Suprapubic skin (tissue), 4 donors: ENCODE measurements at regions not wholly inside any gene's neighbourhood (a gene's known extent, or its start where the extent isn't known, plus 50 kb on each side); places are given as distances from the start of the nearest gene placed in this dataset.

Experiments used
- DNase-seq, 2 donors: peaks; one replicate each; pipeline ENCODE4 v3.0.0-alpha.2; 2019; ENCODE audit warnings: low spot score in 2 of 2
- H3K27ac ChIP-seq: fragments of 200-600 bp; sonication (generic); one replicate; pipeline ENCODE4 v1.5.1; 2019
- H3K27me3 ChIP-seq: fragments of 200-600 bp; sonication (generic); one replicate; pipeline ENCODE4 v1.5.1; 2019
- H3K36me3 ChIP-seq: fragments of 200-600 bp; sonication (generic); one replicate; pipeline ENCODE4 v1.5.1; 2019
- H3K4me1 ChIP-seq: fragments of 200-600 bp; sonication (generic); one replicate; pipeline ENCODE4 v1.5.1; 2019
- H3K4me3 ChIP-seq: fragments of 200-600 bp; sonication (generic); one replicate; pipeline ENCODE4 v1.5.1; 2019; ENCODE audit warnings: mild to moderate bottlenecking
- H3K9me3 ChIP-seq: fragments of 200-600 bp; sonication (generic); one replicate; pipeline ENCODE4 v1.5.1; 2019
- EP300 ChIP-seq: sonication (generic); formaldehyde crosslinking; IDR thresholded peaks from one replicate; pipeline ENCODE4 v1.6.1; 2017; ENCODE audit warnings: antibody characterized with exemption
- POLR2A ChIP-seq, 2 donors: fragments of 450-650 bp; IDR thresholded peaks; one replicate each; pipeline ENCODE4 v1.6.1; 2017; ENCODE audit warnings: antibody characterized with exemption in 2 of 2, mild to moderate bottlenecking in 2 of 2, moderate library complexity in 2 of 2
- POLR2AphosphoS5 ChIP-seq, 3 donors: sonication (generic); formaldehyde crosslinking; IDR thresholded peaks; one replicate each; pipeline ENCODE4 v1.6.1; 2017; ENCODE audit warnings: antibody characterized with exemption in 3 of 3
- WGBS: methylation state at CpG from one replicate; pipeline ENCODE4 v1.1.5; 2018; 5-methylcytosine and 5-hydroxymethylcytosine counted together
- TF ChIP-seq, protein P1 (sequence below), 2 donors: fragments of 200-600 bp in 1 of 2; fragments of 450-650 bp in 1 of 2; sonication (generic) in 1 of 2; IDR thresholded peaks; one replicate each; pipeline ENCODE4 v1.5.1; 2016 to 2019; ENCODE audit warnings: antibody characterized with exemption in 2 of 2, mild to moderate bottlenecking in 1 of 2, moderate library complexity in 1 of 2

DNA sequence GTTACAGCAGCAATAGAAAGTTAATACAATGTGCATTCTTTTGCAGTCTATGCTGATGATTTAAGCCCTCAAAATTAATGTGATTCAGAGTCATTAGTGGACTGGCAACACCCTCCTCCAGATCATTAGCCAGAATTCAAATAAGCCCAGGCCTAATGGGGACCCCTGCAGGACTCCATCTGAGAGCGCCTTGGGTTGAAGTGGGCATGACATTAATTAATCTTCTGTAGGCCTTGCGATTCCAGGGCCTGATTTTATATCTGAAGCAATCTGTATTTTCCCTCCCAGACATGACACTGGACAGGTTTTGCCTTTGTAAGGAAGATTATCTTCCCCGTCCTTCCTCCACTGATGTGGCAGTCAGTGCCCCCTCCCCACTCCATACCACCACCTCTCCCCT is 442.9 kb downstream of the FOXO1 start:
- TF ChIP-seq POLR2A (IDR thresholded peaks at IDR 0.05), result no peak
- TF ChIP-seq, protein P1, sequence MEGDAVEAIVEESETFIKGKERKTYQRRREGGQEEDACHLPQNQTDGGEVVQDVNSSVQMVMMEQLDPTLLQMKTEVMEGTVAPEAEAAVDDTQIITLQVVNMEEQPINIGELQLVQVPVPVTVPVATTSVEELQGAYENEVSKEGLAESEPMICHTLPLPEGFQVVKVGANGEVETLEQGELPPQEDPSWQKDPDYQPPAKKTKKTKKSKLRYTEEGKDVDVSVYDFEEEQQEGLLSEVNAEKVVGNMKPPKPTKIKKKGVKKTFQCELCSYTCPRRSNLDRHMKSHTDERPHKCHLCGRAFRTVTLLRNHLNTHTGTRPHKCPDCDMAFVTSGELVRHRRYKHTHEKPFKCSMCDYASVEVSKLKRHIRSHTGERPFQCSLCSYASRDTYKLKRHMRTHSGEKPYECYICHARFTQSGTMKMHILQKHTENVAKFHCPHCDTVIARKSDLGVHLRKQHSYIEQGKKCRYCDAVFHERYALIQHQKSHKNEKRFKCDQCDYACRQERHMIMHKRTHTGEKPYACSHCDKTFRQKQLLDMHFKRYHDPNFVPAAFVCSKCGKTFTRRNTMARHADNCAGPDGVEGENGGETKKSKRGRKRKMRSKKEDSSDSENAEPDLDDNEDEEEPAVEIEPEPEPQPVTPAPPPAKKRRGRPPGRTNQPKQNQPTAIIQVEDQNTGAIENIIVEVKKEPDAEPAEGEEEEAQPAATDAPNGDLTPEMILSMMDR (IDR thresholded peaks at IDR 0.05), result no peak
- H3K4me1 ChIP-seq, result peaks cover 21% of the 10 kb centered on the region
- 96% methylated on average over 3 of the region's 3 CpGs for WGBS
- H3K9me3 ChIP-seq, result no peaks in the 10 kb centered on the region
- no peak for DNase-seq
- H3K27me3 ChIP-seq, result no peaks in the 10 kb centered on the region
- H3K4me3 ChIP-seq, result no peak overlapping the region
- H3K27ac ChIP-seq, result no peak overlapping the region
- no peaks in the 10 kb centered on the region for H3K36me3 ChIP-seq

DNA sequence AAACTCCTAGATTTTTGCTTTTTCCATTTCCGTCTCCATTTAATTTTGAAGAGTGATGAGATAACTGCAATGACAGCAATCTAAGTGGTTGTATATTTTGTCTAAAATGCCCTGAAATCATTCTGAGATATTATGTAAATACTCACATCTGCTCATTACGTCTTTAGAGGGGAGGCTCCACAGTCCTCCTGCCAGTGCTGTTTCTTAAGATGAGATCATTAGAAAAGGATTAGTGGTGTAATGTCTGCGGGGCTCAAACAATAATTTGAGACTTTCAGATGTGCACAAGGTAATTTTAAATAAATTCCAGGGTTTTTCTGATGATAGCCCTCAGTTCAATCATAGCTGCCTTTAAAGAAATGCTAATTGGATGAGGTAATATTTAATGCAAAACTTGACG is 437.9 kb downstream of the FOXO1 start:
- peak overlapping the region; percentile 14 for H3K27ac ChIP-seq
- DNase-seq, result no peak

DNA sequence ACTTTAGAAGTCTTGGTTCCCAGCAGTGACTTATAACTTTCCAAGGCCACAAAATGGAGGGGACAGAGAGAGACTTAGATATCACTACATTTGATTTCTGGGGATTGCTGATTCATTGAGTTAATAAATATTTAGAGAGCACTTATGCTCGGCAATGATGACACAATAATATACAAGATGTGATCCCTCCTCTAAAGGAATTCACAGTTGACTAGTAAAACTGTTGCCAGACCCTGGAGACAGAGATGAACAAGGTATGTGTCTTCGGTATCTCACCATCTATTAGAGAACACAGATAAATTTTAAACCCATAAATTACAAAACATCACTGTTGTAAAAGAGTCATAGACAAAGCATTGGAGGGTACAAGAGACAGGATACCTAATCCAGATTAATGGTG is 437.5 kb downstream of the FOXO1 start:
- TF ChIP-seq POLR2A (IDR thresholded peaks at IDR 0.05) (no peak), EP300 (no peak), POLR2AphosphoS5 (IDR thresholded peaks at IDR 0.05) (no peak)
- TF ChIP-seq, protein P1 (IDR thresholded peaks at IDR 0.05), result no peak
- 34% methylated on average over 2 of the region's 2 CpGs for WGBS
- Histone ChIP-seq H3K9me3 (no peaks in the 10 kb centered on the region), H3K4me3 (no peak overlapping the region), H3K4me1 (peaks cover 28% of the 10 kb centered on the region), H3K27me3 (no peaks in the 10 kb centered on the region), H3K27ac (peak overlapping the region; percentile 14), H3K36me3 (no peaks in the 10 kb centered on the region)
- no peak for DNase-seq

More for the DNA sequence above, 437.9 kb downstream of the FOXO1 start:
- Histone ChIP-seq H3K36me3 (no peaks in the 10 kb centered on the region), H3K4me3 (no peak overlapping the region), H3K9me3 (no peaks in the 10 kb centered on the region), H3K4me1 (peaks cover 24% of the 10 kb centered on the region), H3K27me3 (no peaks in the 10 kb centered on the region)
- 59% methylated on average over 4 of the region's 4 CpGs for WGBS
- TF ChIP-seq EP300, result no peak
- no peak for TF ChIP-seq POLR2AphosphoS5 (IDR thresholded peaks at IDR 0.05)
- no peak for TF ChIP-seq POLR2A (IDR thresholded peaks at IDR 0.05)
- TF ChIP-seq, protein P1 (IDR thresholded peaks at IDR 0.05), result no peak

DNA sequence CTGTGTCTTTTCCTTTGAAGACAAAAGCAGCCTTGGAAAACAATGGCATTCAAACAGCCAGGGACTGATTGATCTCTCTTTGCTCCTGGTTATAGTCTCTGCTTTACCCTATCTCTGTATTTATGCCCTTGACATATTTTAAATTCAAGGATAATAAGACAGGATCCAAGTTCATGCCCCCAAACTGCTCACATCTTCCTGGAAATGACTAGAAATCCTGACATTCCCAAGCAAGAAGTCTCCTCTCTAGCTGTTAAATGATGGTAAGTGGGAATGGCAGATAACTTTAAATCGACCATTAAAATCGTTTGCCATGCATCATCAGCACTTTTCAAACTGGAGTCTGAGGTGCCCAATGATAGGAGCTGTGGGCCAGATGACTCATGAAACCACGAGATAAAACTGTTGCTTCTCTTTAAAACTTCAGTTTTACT is 435.6 kb downstream of the FOXO1 start:
- TF ChIP-seq, protein P1 (IDR thresholded peaks at IDR 0.05), result no peak
- TF ChIP-seq POLR2A (IDR thresholded peaks at IDR 0.05), result no peak
- Histone ChIP-seq H3K4me1 (peaks cover 46% of the 10 kb centered on the region), H3K27me3 (no peaks in the 10 kb centered on the region), H3K27ac (peak overlapping the region; percentile 2), H3K36me3 (no peaks in the 10 kb centered on the region), H3K9me3 (no peaks in the 10 kb centered on the region), H3K4me3 (no peak overlapping the region)
- DNase-seq, result no peak
- WGBS, result 20% methylated on average over 3 of the region's 3 CpGs

DNA sequence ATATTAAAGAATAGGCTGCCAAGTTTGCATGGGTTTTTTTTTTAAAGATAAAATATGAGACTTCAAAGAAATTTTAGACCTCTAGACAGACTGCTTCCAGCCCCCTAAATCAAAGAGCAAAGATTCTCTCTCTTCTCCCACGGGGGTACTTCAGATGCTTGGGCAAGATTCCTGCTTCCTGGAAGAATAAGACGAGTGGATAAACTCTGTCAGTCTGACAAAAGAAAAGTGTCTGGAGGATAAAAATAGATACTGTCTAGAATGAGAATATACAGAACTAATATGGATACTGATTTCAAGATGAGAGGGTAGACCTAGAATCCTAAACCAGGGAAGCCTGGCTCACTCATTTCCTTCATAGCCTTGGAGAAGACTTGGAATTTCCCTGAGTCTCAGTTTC is 435.1 kb downstream of the FOXO1 start:
- TF ChIP-seq POLR2A (IDR thresholded peaks at IDR 0.05) (no peak), POLR2AphosphoS5 (IDR thresholded peaks at IDR 0.05) (no peak), EP300 (no peak)
- TF ChIP-seq, protein P1 (IDR thresholded peaks at IDR 0.05), result no peak
- DNase-seq, result no peak
- Histone ChIP-seq H3K27me3 (no peaks in the 10 kb centered on the region), H3K4me1 (peaks cover 51% of the 10 kb centered on the region), H3K36me3 (no peaks in the 10 kb centered on the region), H3K27ac (no peak overlapping the region), H3K4me3 (no peak overlapping the region), H3K9me3 (no peaks in the 10 kb centered on the region)
- WGBS, result 48% methylated on average over 2 of the region's 2 CpGs
